ENCODE measurements at regions not wholly inside any gene's neighbourhood (a gene's known extent, or its start where the extent isn't known, plus 50 kb on each side); places are given as distances from the start of the nearest gene placed in this dataset.
"Not testable (repeated sequence)": the region's sequence is repeated elsewhere in the genome, so short reads cannot be mapped to it uniquely, and the experiment has no call there.

- H3K4me3 ChIP-seq (ENCODE audit: control insufficient read depth in 1 of 7, extremely low read depth in 1 of 7, insufficient read depth in 4 of 7, low read depth in 2 of 7, low read length in 6 of 7); CTCF ChIA-PET; H3K27me3 ChIP-seq (replicated peaks in 2 of 5; ENCODE audit: control insufficient read depth in 4 of 5, insufficient read depth in 5 of 5, low read length in 4 of 5); H3K36me3 ChIP-seq (ENCODE audit: control insufficient read depth in 4 of 4, insufficient read depth in 4 of 4, low read length in 3 of 4); DNase-seq; POLR2A ChIA-PET; H3K4me1 ChIP-seq (ENCODE audit: control extremely low read depth in 1 of 4, control insufficient read depth in 4 of 4, insufficient read depth in 4 of 4, low read length in 3 of 4); H3K27ac ChIP-seq (ENCODE audit: insufficient read depth in 1 of 2, low read depth in 1 of 2, low read length in 2 of 2, poor library complexity in 1 of 2, severe bottlenecking in 2 of 2): not testable (repeated sequence)
- H3K9me3 ChIP-seq (ENCODE audit: control extremely low read depth in 1 of 5, control insufficient read depth in 4 of 5, insufficient read depth in 2 of 5, low read depth in 1 of 5, low read length in 4 of 5), result peaks cover 0 to 30% (median 4%) of the 10 kb centered on the region in 5 experiments
- 61% methylated on average over 3 of the region's 10 CpGs for WGBS (ENCODE audit: insufficient coverage)
These were observed 425.2 kb upstream of the ZNF722 start for GRCh38 chr7:63573412-63573811.

- peaks cover 0 to 28% (median 2%) of the 10 kb centered on the region in 5 experiments for H3K9me3 ChIP-seq (ENCODE audit: control extremely low read depth in 1 of 5, control insufficient read depth in 4 of 5, insufficient read depth in 2 of 5, low read depth in 1 of 5, low read length in 4 of 5)
- H3K4me3 ChIP-seq (ENCODE audit: control insufficient read depth in 1 of 7, extremely low read depth in 1 of 7, insufficient read depth in 4 of 7, low read depth in 2 of 7, low read length in 6 of 7); H3K27me3 ChIP-seq (replicated peaks in 2 of 5; ENCODE audit: control insufficient read depth in 4 of 5, insufficient read depth in 5 of 5, low read length in 4 of 5); CTCF ChIA-PET; H3K27ac ChIP-seq (ENCODE audit: insufficient read depth in 1 of 2, low read depth in 1 of 2, low read length in 2 of 2, poor library complexity in 1 of 2, severe bottlenecking in 2 of 2); H3K4me1 ChIP-seq (ENCODE audit: control extremely low read depth in 1 of 4, control insufficient read depth in 4 of 4, insufficient read depth in 4 of 4, low read length in 3 of 4); H3K36me3 ChIP-seq (ENCODE audit: control insufficient read depth in 4 of 4, insufficient read depth in 4 of 4, low read length in 3 of 4); DNase-seq; POLR2A ChIA-PET: not testable (repeated sequence)
- 77% methylated on average over 9 of the region's 10 CpGs for WGBS (ENCODE audit: insufficient coverage)
These were observed 422.2 kb upstream of the ZNF722 start for GRCh38 chr7:63576421-63576820.

DNA sequence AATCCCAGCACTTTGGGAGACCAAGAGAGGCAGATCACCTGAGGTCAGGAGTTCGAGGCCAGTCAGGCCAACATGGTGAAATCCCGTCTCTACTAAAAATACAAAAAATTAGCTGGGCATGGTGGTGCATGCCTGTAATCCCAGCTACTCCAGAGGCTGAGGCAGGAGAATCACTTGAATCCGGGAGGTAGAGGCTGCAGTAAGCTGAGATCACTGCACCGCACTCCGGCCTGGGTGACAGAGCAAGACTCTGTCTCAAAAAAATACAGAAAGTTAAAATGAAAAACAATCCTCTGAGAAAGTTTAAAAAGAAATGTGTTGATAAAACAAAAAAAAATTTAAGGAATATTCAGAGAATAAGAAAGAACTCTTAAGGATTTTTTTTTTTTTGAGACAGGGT lies 421.6 kb upstream of the ZNF722 start:
- H3K4me3 ChIP-seq (ENCODE audit: control insufficient read depth in 1 of 7, extremely low read depth in 1 of 7, insufficient read depth in 4 of 7, low read depth in 2 of 7, low read length in 6 of 7); H3K27me3 ChIP-seq (replicated peaks in 2 of 5; ENCODE audit: control insufficient read depth in 4 of 5, insufficient read depth in 5 of 5, low read length in 4 of 5); POLR2A ChIA-PET; H3K36me3 ChIP-seq (ENCODE audit: control insufficient read depth in 4 of 4, insufficient read depth in 4 of 4, low read length in 3 of 4); H3K27ac ChIP-seq (ENCODE audit: insufficient read depth in 1 of 2, low read depth in 1 of 2, low read length in 2 of 2, poor library complexity in 1 of 2, severe bottlenecking in 2 of 2); H3K4me1 ChIP-seq (ENCODE audit: control extremely low read depth in 1 of 4, control insufficient read depth in 4 of 4, insufficient read depth in 4 of 4, low read length in 3 of 4); DNase-seq; CTCF ChIA-PET: not testable (repeated sequence)
- WGBS (ENCODE audit: insufficient coverage), result no CpG with 5 or more reads among the region's 5 CpGs
- peaks cover 0 to 28% (median 2%) of the 10 kb centered on the region in 5 experiments for H3K9me3 ChIP-seq (ENCODE audit: control extremely low read depth in 1 of 5, control insufficient read depth in 4 of 5, insufficient read depth in 2 of 5, low read depth in 1 of 5, low read length in 4 of 5)

- H3K27ac ChIP-seq (ENCODE audit: insufficient read depth in 1 of 2, low read depth in 1 of 2, low read length in 2 of 2, poor library complexity in 1 of 2, severe bottlenecking in 2 of 2); H3K27me3 ChIP-seq (replicated peaks in 2 of 5; ENCODE audit: control insufficient read depth in 4 of 5, insufficient read depth in 5 of 5, low read length in 4 of 5); CTCF ChIA-PET; H3K4me1 ChIP-seq (ENCODE audit: control extremely low read depth in 1 of 4, control insufficient read depth in 4 of 4, insufficient read depth in 4 of 4, low read length in 3 of 4); H3K4me3 ChIP-seq (ENCODE audit: control insufficient read depth in 1 of 7, extremely low read depth in 1 of 7, insufficient read depth in 4 of 7, low read depth in 2 of 7, low read length in 6 of 7); DNase-seq; H3K36me3 ChIP-seq (ENCODE audit: control insufficient read depth in 4 of 4, insufficient read depth in 4 of 4, low read length in 3 of 4); POLR2A ChIA-PET: not testable (repeated sequence)
- WGBS (ENCODE audit: insufficient coverage), result 80% methylated on average over 7 of the region's 12 CpGs
- H3K9me3 ChIP-seq (ENCODE audit: control extremely low read depth in 1 of 5, control insufficient read depth in 4 of 5, insufficient read depth in 2 of 5, low read depth in 1 of 5, low read length in 4 of 5), result peaks cover 0 to 20% (median 2%) of the 10 kb centered on the region in 5 experiments
These were observed 418.6 kb upstream of the ZNF722 start for GRCh38 chr7:63580045-63580444.

GRCh38 chr7:63580536-63581300 lies 417.9 kb upstream of the ZNF722 start:
- H3K4me3 ChIP-seq (ENCODE audit: control insufficient read depth in 1 of 7, extremely low read depth in 1 of 7, insufficient read depth in 4 of 7, low read depth in 2 of 7, low read length in 6 of 7); CTCF ChIA-PET; H3K27ac ChIP-seq (ENCODE audit: insufficient read depth in 1 of 2, low read depth in 1 of 2, low read length in 2 of 2, poor library complexity in 1 of 2, severe bottlenecking in 2 of 2); H3K27me3 ChIP-seq (replicated peaks in 2 of 5; ENCODE audit: control insufficient read depth in 4 of 5, insufficient read depth in 5 of 5, low read length in 4 of 5); H3K36me3 ChIP-seq (ENCODE audit: control insufficient read depth in 4 of 4, insufficient read depth in 4 of 4, low read length in 3 of 4); DNase-seq; POLR2A ChIA-PET; H3K4me1 ChIP-seq (ENCODE audit: control extremely low read depth in 1 of 4, control insufficient read depth in 4 of 4, insufficient read depth in 4 of 4, low read length in 3 of 4): not testable (repeated sequence)
- peaks cover 0 to 19% (median 0%) of the 10 kb centered on the region in 5 experiments for H3K9me3 ChIP-seq (ENCODE audit: control extremely low read depth in 1 of 5, control insufficient read depth in 4 of 5, insufficient read depth in 2 of 5, low read depth in 1 of 5, low read length in 4 of 5)
- WGBS (ENCODE audit: insufficient coverage), result 90% methylated on average over 5 of the region's 28 CpGs

DNA sequence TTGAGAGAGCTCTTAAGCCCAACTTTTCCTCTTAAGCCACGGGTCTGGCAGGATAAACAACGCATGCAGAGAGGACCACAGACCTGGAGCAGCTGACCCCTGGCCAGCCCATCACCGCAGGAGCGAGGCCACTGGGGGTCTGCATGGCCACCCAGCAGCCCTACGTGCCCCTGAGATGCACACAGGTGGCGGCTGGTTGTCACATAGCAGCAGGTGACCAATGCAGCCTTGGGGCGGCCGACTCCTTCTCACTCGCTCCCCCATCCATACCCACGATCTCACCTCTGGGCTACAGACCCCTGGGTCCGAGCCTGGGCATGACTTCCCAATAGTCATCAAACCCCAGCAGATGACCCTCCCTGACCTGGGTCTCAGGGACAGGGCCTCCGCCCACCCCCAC lies 415.9 kb upstream of the ZNF722 start:
- 89% methylated on average over 9 of the region's 12 CpGs for WGBS (ENCODE audit: insufficient coverage)
- H3K27ac ChIP-seq (ENCODE audit: insufficient read depth in 1 of 2, low read depth in 1 of 2, low read length in 2 of 2, poor library complexity in 1 of 2, severe bottlenecking in 2 of 2); CTCF ChIA-PET; POLR2A ChIA-PET; H3K36me3 ChIP-seq (ENCODE audit: control insufficient read depth in 4 of 4, insufficient read depth in 4 of 4, low read length in 3 of 4); H3K27me3 ChIP-seq (replicated peaks in 2 of 5; ENCODE audit: control insufficient read depth in 4 of 5, insufficient read depth in 5 of 5, low read length in 4 of 5); DNase-seq; H3K9me3 ChIP-seq (ENCODE audit: control extremely low read depth in 1 of 5, control insufficient read depth in 4 of 5, insufficient read depth in 2 of 5, low read depth in 1 of 5, low read length in 4 of 5); H3K4me1 ChIP-seq (ENCODE audit: control extremely low read depth in 1 of 4, control insufficient read depth in 4 of 4, insufficient read depth in 4 of 4, low read length in 3 of 4); H3K4me3 ChIP-seq (ENCODE audit: control insufficient read depth in 1 of 7, extremely low read depth in 1 of 7, insufficient read depth in 4 of 7, low read depth in 2 of 7, low read length in 6 of 7): not testable (repeated sequence)

GRCh38 chr7:63587151-63587853 lies 411.3 kb upstream of the ZNF722 start:
- H3K27ac ChIP-seq (ENCODE audit: insufficient read depth in 1 of 2, low read depth in 1 of 2, low read length in 2 of 2, poor library complexity in 1 of 2, severe bottlenecking in 2 of 2); H3K9me3 ChIP-seq (ENCODE audit: control extremely low read depth in 1 of 5, control insufficient read depth in 4 of 5, insufficient read depth in 2 of 5, low read depth in 1 of 5, low read length in 4 of 5); H3K27me3 ChIP-seq (replicated peaks in 2 of 5; ENCODE audit: control insufficient read depth in 4 of 5, insufficient read depth in 5 of 5, low read length in 4 of 5); POLR2A ChIA-PET; CTCF ChIA-PET; H3K36me3 ChIP-seq (ENCODE audit: control insufficient read depth in 4 of 4, insufficient read depth in 4 of 4, low read length in 3 of 4); DNase-seq; H3K4me1 ChIP-seq (ENCODE audit: control extremely low read depth in 1 of 4, control insufficient read depth in 4 of 4, insufficient read depth in 4 of 4, low read length in 3 of 4); H3K4me3 ChIP-seq (ENCODE audit: control insufficient read depth in 1 of 7, extremely low read depth in 1 of 7, insufficient read depth in 4 of 7, low read depth in 2 of 7, low read length in 6 of 7): not testable (repeated sequence)
- WGBS (ENCODE audit: insufficient coverage), result no CpG with 5 or more reads among the region's 11 CpGs

Measured in common myeloid progenitor, CD34-positive (primary cell).